MM.1S (cell line): ENCODE measurements at regions not wholly inside any gene's neighbourhood (a gene's known extent, or its start where the extent isn't known, plus 50 kb on each side); places are given as distances from the start of the nearest gene placed in this dataset.
A peak's percentile ranks its signal among the peaks of the same experiment; 100 is the strongest.

Experiments
- EZH2 ChIP-seq: fragments of 300-600 bp; sonication (generic); optimal IDR thresholded peaks from 2 replicates; pipeline ENCODE3; 2017; ENCODE audit warnings: low read depth, mild to moderate bottlenecking, antibody characterized with exemption, low read length, mixed read lengths
- EZH2phosphoT487 ChIP-seq: fragments of 300-600 bp; sonication (generic); IDR thresholded peaks from 2 replicates; pipeline ENCODE4 v1.6.1; 2018; ENCODE audit warnings: antibody characterized with exemption, low read length
- TF ChIP-seq, protein P1 (sequence below): fragments of 300-600 bp; sonication (generic); IDR thresholded peaks from 2 replicates; pipeline ENCODE4 v1.5.1; 2016; ENCODE audit warnings: antibody characterized with exemption, low read length, mixed read lengths

DNA sequence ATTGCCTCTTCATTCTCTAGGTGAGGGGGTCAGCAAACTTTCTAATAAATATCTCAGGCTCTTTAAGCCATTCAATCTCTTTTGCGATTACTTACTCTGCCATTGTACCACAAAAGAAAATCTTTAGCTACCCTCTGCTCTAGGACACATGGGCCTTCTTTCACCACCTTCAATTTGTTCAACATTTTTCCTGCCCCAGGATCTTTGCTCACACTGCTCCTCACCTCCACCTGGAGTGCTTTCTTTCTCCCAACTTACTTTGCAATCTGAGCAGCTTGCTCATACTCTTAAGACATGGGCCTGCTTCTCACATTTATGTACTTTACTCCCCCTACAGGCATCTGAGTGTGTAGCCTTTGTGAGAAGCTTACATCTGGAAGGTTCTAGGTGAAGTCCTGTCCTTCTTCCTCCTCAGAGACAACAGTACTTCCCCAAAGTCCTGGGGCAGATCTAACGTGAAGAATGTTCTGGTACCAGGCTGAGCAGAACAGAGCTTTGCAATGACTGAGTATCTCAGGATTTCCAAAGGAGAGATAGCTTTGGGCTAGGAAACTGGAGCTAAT, 55.0 kb upstream of the PRDM5 start:
- TF ChIP-seq EZH2 = no peak
- TF ChIP-seq, protein P1, sequence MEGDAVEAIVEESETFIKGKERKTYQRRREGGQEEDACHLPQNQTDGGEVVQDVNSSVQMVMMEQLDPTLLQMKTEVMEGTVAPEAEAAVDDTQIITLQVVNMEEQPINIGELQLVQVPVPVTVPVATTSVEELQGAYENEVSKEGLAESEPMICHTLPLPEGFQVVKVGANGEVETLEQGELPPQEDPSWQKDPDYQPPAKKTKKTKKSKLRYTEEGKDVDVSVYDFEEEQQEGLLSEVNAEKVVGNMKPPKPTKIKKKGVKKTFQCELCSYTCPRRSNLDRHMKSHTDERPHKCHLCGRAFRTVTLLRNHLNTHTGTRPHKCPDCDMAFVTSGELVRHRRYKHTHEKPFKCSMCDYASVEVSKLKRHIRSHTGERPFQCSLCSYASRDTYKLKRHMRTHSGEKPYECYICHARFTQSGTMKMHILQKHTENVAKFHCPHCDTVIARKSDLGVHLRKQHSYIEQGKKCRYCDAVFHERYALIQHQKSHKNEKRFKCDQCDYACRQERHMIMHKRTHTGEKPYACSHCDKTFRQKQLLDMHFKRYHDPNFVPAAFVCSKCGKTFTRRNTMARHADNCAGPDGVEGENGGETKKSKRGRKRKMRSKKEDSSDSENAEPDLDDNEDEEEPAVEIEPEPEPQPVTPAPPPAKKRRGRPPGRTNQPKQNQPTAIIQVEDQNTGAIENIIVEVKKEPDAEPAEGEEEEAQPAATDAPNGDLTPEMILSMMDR = peak; percentile 71
- TF ChIP-seq EZH2phosphoT487 = no peak
